Body of pancreas (tissue), 4 donors: ENCODE measurements at regions not wholly inside any gene's neighbourhood (a gene's known extent, or its start where the extent isn't known, plus 50 kb on each side); places are given as distances from the start of the nearest gene placed in this dataset.

Experiments
- ATAC-seq: fragments of 150-250 bp; one replicate; pipeline ENCODE4 v1.9.1; 2016
- DNase-seq, 4 donors: peaks; one replicate each; pipeline ENCODE4 v3.0.0-alpha.2; 2019
- H3K27ac ChIP-seq, 4 donors: fragments of 200-600 bp; sonication (generic); 1 replicate in 3 of 4; 2 replicates in 1 of 4; pipeline versions ENCODE4 v1.5.1 to v1.6.1; 2016 to 2019; ENCODE audit warnings: mild to moderate bottlenecking in 1 of 4, mixed read lengths in 1 of 4, moderate library complexity in 1 of 4
- H3K27me3 ChIP-seq, 2 donors: fragments of 200-600 bp; sonication (generic); one replicate each; pipeline ENCODE4 v1.6.0; 2016; ENCODE audit warnings: mild to moderate bottlenecking in 1 of 2
- H3K36me3 ChIP-seq, 2 donors: fragments of 200-600 bp; sonication (generic); replicated peaks in 1 of 2; 2 replicates each; pipeline ENCODE4 v1.5.1; 2016; ENCODE audit warnings: low read depth in 2 of 2; ENCODE audit not compliant: insufficient read depth in 1 of 2
- H3K4me1 ChIP-seq: fragments of 200-600 bp; sonication (generic); one replicate; pipeline ENCODE4 v1.6.0; 2016
- H3K4me3 ChIP-seq, 2 donors: fragments of 200-600 bp; sonication (generic); 1 replicate in 1 of 2; 2 replicates in 1 of 2; pipeline ENCODE4 v1.5.1; 2016 to 2019
- H3K9me3 ChIP-seq, 3 donors: fragments of 200-600 bp; sonication (generic); 1 replicate in 2 of 3; 2 replicates in 1 of 3; pipeline ENCODE4 v1.5.1; 2016
- POLR2A ChIP-seq, 3 donors: fragments of 450-650 bp; IDR thresholded peaks; one replicate each; pipeline ENCODE4 v1.6.1; 2016; ENCODE audit warnings: antibody characterized with exemption in 3 of 3, mild to moderate bottlenecking in 2 of 3
- WGBS, 2 donors: methylation state at CpG; one replicate each; pipeline ENCODE4 v1.1.5; 2017; 5-methylcytosine and 5-hydroxymethylcytosine counted together
- intact Hi-C: fragments of 100-400 bp; cut with DNase I; formaldehyde crosslinking; loops from one replicate; pipeline ENCODE4 v1.15.1; 2023
- TF ChIP-seq, protein P1 (sequence below), 7 experiments: fragments of 450-650 bp in 4 of 7; fragments of 200-600 bp in 3 of 7; sonication (generic) in 3 of 7; IDR thresholded peaks; one replicate each; pipeline ENCODE4 v1.5.1; 2016 to 2019; ENCODE audit warnings: antibody characterized with exemption in 7 of 7

DNA sequence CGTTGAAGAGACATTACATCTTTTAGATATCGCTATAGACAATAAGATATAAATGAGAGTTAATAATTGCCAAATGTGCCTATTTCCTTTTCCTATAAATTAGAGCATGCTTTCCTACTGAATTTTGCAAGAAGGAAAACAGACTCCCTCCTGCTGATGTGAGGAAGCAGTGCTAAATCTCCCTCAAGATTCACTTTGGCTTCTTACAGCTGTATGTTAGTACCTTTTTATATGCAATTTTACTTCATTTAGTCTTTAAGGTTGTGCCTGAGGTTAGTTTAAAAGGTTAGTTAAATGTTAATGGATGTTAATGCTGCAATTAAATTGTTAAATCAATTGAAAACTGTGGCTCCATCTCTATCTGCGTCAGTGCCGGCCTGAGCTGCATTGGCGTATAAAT is 728.8 kb downstream of the NR2F2 start:
- ATAC-seq: no peak
- H3K27ac ChIP-seq: no peak overlapping the region
- H3K4me3 ChIP-seq: no peak overlapping the region
- intact Hi-C loops: no loop called here
- 61 to 80% methylated on average over 5 of the region's 5 CpGs for WGBS, 2 donors
- H3K9me3 ChIP-seq: no peaks in the 10 kb centered on the region
- TF ChIP-seq, protein P1, sequence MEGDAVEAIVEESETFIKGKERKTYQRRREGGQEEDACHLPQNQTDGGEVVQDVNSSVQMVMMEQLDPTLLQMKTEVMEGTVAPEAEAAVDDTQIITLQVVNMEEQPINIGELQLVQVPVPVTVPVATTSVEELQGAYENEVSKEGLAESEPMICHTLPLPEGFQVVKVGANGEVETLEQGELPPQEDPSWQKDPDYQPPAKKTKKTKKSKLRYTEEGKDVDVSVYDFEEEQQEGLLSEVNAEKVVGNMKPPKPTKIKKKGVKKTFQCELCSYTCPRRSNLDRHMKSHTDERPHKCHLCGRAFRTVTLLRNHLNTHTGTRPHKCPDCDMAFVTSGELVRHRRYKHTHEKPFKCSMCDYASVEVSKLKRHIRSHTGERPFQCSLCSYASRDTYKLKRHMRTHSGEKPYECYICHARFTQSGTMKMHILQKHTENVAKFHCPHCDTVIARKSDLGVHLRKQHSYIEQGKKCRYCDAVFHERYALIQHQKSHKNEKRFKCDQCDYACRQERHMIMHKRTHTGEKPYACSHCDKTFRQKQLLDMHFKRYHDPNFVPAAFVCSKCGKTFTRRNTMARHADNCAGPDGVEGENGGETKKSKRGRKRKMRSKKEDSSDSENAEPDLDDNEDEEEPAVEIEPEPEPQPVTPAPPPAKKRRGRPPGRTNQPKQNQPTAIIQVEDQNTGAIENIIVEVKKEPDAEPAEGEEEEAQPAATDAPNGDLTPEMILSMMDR (IDR thresholded peaks at IDR 0.05): no peak
- no peak for TF ChIP-seq POLR2A (IDR thresholded peaks at IDR 0.05)
- H3K36me3 ChIP-seq: no peaks in the 10 kb centered on the region
- H3K27me3 ChIP-seq: no peaks in the 10 kb centered on the region
- DNase-seq: no peak
- H3K4me1 ChIP-seq: no peaks in the 10 kb centered on the region

DNA sequence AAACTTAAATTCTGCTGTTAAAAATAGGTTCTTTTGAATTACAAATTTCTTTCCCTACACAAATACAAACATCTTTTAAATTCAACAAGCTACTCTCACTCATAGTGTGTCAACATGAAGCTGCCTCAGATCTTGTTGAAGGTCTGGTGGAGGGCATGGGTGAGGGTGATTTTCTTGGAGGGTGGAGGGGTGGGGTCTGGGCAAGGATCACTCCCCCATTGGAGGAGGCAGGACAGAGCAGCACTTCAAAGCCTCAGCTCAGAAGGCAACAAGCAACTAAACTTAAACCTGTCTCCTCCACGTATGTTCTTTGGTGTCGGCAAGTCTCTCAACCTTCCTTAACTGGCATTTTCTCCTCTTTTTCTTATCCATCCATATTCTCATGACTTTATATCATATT is 730.9 kb downstream of the NR2F2 start:
- 38 to 66% methylated on average over 2 of the region's 2 CpGs for whole genome bisulfite sequencing, 2 donors
- H3K27ac ChIP-seq: no peak overlapping the region
- H3K36me3 ChIP-seq: no peaks in the 10 kb centered on the region
- intact Hi-C loops: no loop called here
- DNase-seq: no peak
- H3K4me1 ChIP-seq: no peaks in the 10 kb centered on the region
- no peak for TF ChIP-seq POLR2A (IDR thresholded peaks at IDR 0.05)
- TF ChIP-seq, protein P1 (IDR thresholded peaks at IDR 0.05): no peak
- no peak for ATAC-seq
- no peaks in the 10 kb centered on the region for H3K9me3 ChIP-seq
- no peak overlapping the region for H3K4me3 ChIP-seq
- H3K27me3 ChIP-seq: no peaks in the 10 kb centered on the region

DNA sequence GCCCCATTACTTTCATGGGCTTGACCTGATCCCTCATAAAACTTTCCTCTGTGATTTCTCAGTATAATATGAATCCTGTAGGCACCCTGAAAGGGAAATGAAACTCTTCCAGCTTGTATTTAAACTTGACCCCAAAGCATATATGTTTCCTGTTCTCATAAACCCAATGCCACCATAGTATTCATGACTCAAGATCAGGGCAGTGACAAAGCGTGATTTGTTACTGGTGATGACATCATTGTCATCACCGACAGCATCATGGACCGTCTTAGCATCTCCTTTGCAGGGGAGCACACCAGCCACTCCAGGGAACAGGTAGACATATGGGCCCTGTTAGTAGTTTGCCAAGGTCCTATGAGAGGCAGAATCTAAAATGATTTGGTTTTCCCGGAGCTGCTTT is 741.2 kb downstream of the NR2F2 start:
- H3K27me3 ChIP-seq: no peaks in the 10 kb centered on the region
- H3K4me3 ChIP-seq: no peak overlapping the region
- no peaks in the 10 kb centered on the region for H3K9me3 ChIP-seq
- H3K36me3 ChIP-seq: no peaks in the 10 kb centered on the region
- no peak for TF ChIP-seq POLR2A (IDR thresholded peaks at IDR 0.05)
- TF ChIP-seq, protein P1 (IDR thresholded peaks at IDR 0.05): no peak
- DNase-seq: no peak
- intact Hi-C loops: no loop called here
- H3K4me1 ChIP-seq: no peaks in the 10 kb centered on the region
- no peak for ATAC-seq
- no peak overlapping the region for H3K27ac ChIP-seq
- WGBS, 2 donors: 65 to 67% methylated on average over 4 of the region's 4 CpGs

DNA sequence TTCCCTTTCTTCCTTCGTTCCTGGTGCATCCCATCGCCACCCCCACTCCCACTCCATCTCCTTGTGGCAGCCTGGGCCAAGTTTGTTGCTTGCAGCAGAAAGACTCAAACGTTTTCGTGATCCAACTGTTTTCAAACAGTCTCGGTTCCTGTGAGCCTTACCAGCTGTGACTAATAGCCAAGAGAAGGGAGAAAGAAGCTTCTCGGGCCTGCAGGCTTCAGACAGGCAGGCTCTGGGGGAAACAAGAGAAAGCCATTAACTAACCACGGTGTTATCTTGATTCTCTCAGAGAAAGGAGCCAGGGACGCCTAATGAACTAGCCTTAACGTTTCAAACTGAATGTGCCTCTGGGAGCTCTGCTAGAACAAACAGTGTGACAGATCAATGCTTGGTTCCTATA is 742.0 kb downstream of the NR2F2 start:
- TF ChIP-seq POLR2A (IDR thresholded peaks at IDR 0.05): no peak
- TF ChIP-seq, protein P1 (IDR thresholded peaks at IDR 0.05): no peak
- ATAC-seq (no peak), DNase-seq (no peak)
- H3K27me3 ChIP-seq: no peaks in the 10 kb centered on the region
- intact Hi-C loops: no loop called here
- H3K4me3 ChIP-seq: no peak overlapping the region
- H3K9me3 ChIP-seq: no peaks in the 10 kb centered on the region
- H3K4me1 ChIP-seq: no peaks in the 10 kb centered on the region
- 19 to 22% methylated on average over 9 of the region's 9 CpGs for WGBS, 2 donors
- H3K36me3 ChIP-seq: no peaks in the 10 kb centered on the region
- H3K27ac ChIP-seq: no peak overlapping the region

DNA sequence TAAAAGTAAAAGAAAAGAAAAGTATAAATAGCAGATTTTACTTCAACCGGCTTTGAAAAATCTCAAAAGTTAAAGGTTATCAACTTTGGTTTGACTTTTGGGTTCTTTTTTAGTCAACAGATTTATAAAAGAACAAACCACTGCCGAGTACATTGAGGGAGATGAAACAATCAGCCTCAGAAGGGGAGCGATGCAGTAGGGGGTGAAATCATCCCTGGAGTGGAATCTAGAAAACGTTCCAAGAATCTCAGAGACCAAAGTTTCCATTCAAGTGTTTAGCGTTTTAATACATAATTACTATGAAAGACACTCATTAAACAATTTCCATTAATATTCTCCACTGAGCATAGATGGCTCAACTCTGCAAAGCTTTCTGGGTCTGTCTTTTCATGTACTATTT is 745.5 kb downstream of the NR2F2 start:
- TF ChIP-seq POLR2A (IDR thresholded peaks at IDR 0.05): no peak
- TF ChIP-seq, protein P1 (IDR thresholded peaks at IDR 0.05): no peak
- 55 to 61% methylated on average over 5 of the region's 5 CpGs for WGBS, 2 donors
- ATAC-seq (no peak), DNase-seq (no peak)
- H3K9me3 ChIP-seq: no peaks in the 10 kb centered on the region
- H3K27me3 ChIP-seq: no peaks in the 10 kb centered on the region
- no peak overlapping the region for H3K4me3 ChIP-seq
- H3K27ac ChIP-seq: no peak overlapping the region
- intact Hi-C loops: no loop called here
- no peaks in the 10 kb centered on the region for H3K4me1 ChIP-seq
- H3K36me3 ChIP-seq: no peaks in the 10 kb centered on the region
